PC-9 (cell line): ENCODE measurements at regions not wholly inside any gene's neighbourhood (a gene's known extent, or its start where the extent isn't known, plus 50 kb on each side); places are given as distances from the start of the nearest gene placed in this dataset.
A peak's percentile ranks its signal among the peaks of the same experiment; 100 is the strongest.

Experiments used
- BruUV-seq: library from RNA; stranded (reverse); fragments of 400-500 nt; replicated peaks from 2 replicates; lab custom pipeline; 2021; lab: Mats Ljungman, UMichigan
- CTCF ChIA-PET: fragments of 300-600 bp; sonication (Branson Sonifier 250); formaldehyde crosslinking; loops from one replicate; lab custom pipeline; 2022; ENCODE audit warnings: antibody characterized with exemption; lab: Charles Lee
- POLR2A ChIA-PET: fragments of 300-600 bp; sonication (Branson Sonifier 250); formaldehyde crosslinking; loops from one replicate; lab custom pipeline; 2022; ENCODE audit warnings: antibody characterized with exemption; ENCODE audit not compliant: unreplicated experiment; lab: Charles Lee
- DNase-seq, 2 experiments: peaks; one replicate each; pipeline versions ENCODE4 v3.0.0 to v3.0.0-alpha.2; 2015 to 2022; ENCODE audit warnings: mixed read lengths in 1 of 2
- H2AFZ ChIP-seq: fragments of 200-600 bp; sonication (generic); 2 replicates; pipeline ENCODE4 v1.8.1; 2017; ENCODE audit warnings: antibody characterized with exemption
- H3F3A ChIP-seq: fragments of 200-600 bp; sonication (generic); 2 replicates; pipeline ENCODE4 v1.8.1; 2017; ENCODE audit warnings: antibody characterized with exemption, mild to moderate bottlenecking, low read depth; ENCODE audit not compliant: insufficient read depth
- H3K27ac ChIP-seq: fragments of 200-600 bp; sonication (generic); 2 replicates; pipeline ENCODE4 v1.6.1; 2016; ENCODE audit warnings: mixed run types
- H3K27me3 ChIP-seq: fragments of 200-600 bp; sonication (generic); 2 replicates; pipeline ENCODE4 v1.6.1; 2016; ENCODE audit warnings: low read depth, mixed run types; ENCODE audit not compliant: insufficient read depth
- H3K36me3 ChIP-seq: fragments of 200-600 bp; sonication (generic); 2 replicates; pipeline ENCODE4 v1.6.1; 2016; ENCODE audit warnings: low read depth, mixed run types
- H3K4me1 ChIP-seq: fragments of 200-600 bp; sonication (generic); replicated peaks from 2 replicates; pipeline ENCODE4 v1.6.1; 2016; ENCODE audit warnings: mixed run types; ENCODE audit not compliant: insufficient read depth
- H3K4me2 ChIP-seq: fragments of 200-600 bp; sonication (generic); 2 replicates; pipeline ENCODE4 v1.6.1; 2017; ENCODE audit warnings: mixed run types
- H3K4me3 ChIP-seq: fragments of 200-600 bp; sonication (generic); 2 replicates; pipeline ENCODE4 v1.6.1; 2016; ENCODE audit warnings: mixed run types
- H3K79me2 ChIP-seq: fragments of 200-600 bp; sonication (generic); 2 replicates; pipeline ENCODE4 v1.6.1; 2017; ENCODE audit warnings: low read depth, mixed run types
- H3K9me2 ChIP-seq: fragments of 200-600 bp; sonication (generic); 2 replicates; pipeline ENCODE4 v1.8.1; 2017; ENCODE audit warnings: mild to moderate bottlenecking; ENCODE audit not compliant: insufficient read depth
- H3K9me3 ChIP-seq: fragments of 200-600 bp; sonication (generic); 2 replicates; pipeline ENCODE4 v1.8.1; 2016; ENCODE audit warnings: low read depth; ENCODE audit not compliant: insufficient read depth
- H4K20me1 ChIP-seq: fragments of 200-600 bp; sonication (generic); 2 replicates; pipeline ENCODE4 v1.8.1; 2017; ENCODE audit not compliant: insufficient read depth
- CTCF ChIP-seq: fragments of 200-600 bp; sonication (generic); conservative IDR thresholded peaks from 2 replicates; pipeline ENCODE4 v1.6.1; 2017; ENCODE audit warnings: mixed run types, antibody characterized with exemption, mild to moderate bottlenecking, moderate library complexity
- EZH2 ChIP-seq: fragments of 200-600 bp; sonication (generic); IDR thresholded peaks from 2 replicates; pipeline ENCODE4 v1.8.0; 2017; ENCODE audit warnings: antibody characterized with exemption, low read depth
- intact Hi-C: fragments of 100-400 bp; cut with micrococcal nuclease; formaldehyde crosslinking; loops from one replicate; pipeline ENCODE4 v1.10.0; 2022; ENCODE audit not compliant: unreplicated experiment

GRCh38 chr5:5573798-5574380 lies 151.4 kb downstream of the ICE1 start:
- no peaks in the 10 kb centered on the region for H3K4me1 ChIP-seq
- BruUV-seq, result no TSS peak
- CTCF ChIA-PET, result interaction anchor here (0.6 kb wide), 1 partner anchor 240 kb away, joined by 5 read pairs; no protein-coding TSS in a partner anchor
- TF ChIP-seq CTCF (no peak), EZH2 (0 out of 2 replicates have a peak, but pooled peaks have one; percentile 24)
- no peaks in the 10 kb centered on the region for H3K36me3 ChIP-seq
- H4K20me1 ChIP-seq, result no peaks in the 10 kb centered on the region
- no peak for DNase-seq
- H3K79me2 ChIP-seq, result no peaks in the 10 kb centered on the region
- intact Hi-C loops, result no loop called here
- no peaks in the 10 kb centered on the region for H3K9me3 ChIP-seq
- no peak overlapping the region for H2AFZ ChIP-seq
- H3K27me3 ChIP-seq, result peaks cover 93% of the 10 kb centered on the region
- H3K27ac ChIP-seq, result no peak overlapping the region
- no peaks in the 10 kb centered on the region for H3F3A ChIP-seq
- POLR2A ChIA-PET, result no interaction called here
- H3K4me3 ChIP-seq, result no peak overlapping the region
- no peak overlapping the region for H3K4me2 ChIP-seq
- no peaks in the 10 kb centered on the region for H3K9me2 ChIP-seq

GRCh38 chr5:5572976-5573797 lies 150.7 kb downstream of the ICE1 start:
- BruUV-seq, result no TSS peak
- no peak overlapping the region for H3K4me2 ChIP-seq
- no peaks in the 10 kb centered on the region for H3K9me3 ChIP-seq
- no peaks in the 10 kb centered on the region for H4K20me1 ChIP-seq
- H3K79me2 ChIP-seq, result no peaks in the 10 kb centered on the region
- no peaks in the 10 kb centered on the region for H3K36me3 ChIP-seq
- ChIA-PET CTCF (interaction anchor here (0.5 kb wide), 1 partner anchor 695 kb away, joined by 6 read pairs; no protein-coding TSS in a partner anchor), POLR2A (no interaction called here)
- DNase-seq, result no peak
- H3K27ac ChIP-seq, result no peak overlapping the region
- H3K27me3 ChIP-seq, result peaks cover 98% of the 10 kb centered on the region
- TF ChIP-seq CTCF (no peak), EZH2 (no peak)
- H2AFZ ChIP-seq, result no peak overlapping the region
- no peak overlapping the region for H3K4me3 ChIP-seq
- no peaks in the 10 kb centered on the region for H3K9me2 ChIP-seq
- intact Hi-C loops, result no loop called here
- H3F3A ChIP-seq, result no peaks in the 10 kb centered on the region
- no peaks in the 10 kb centered on the region for H3K4me1 ChIP-seq

GRCh38 chr5:5572010-5572865 lies 149.8 kb downstream of the ICE1 start:
- Histone ChIP-seq H3K9me2 (no peaks in the 10 kb centered on the region), H3K9me3 (no peaks in the 10 kb centered on the region), H3K4me2 (no peak overlapping the region; the same call in 1 of the 2 replicates), H3K4me3 (no peak overlapping the region), H4K20me1 (no peaks in the 10 kb centered on the region), H2AFZ (no peak overlapping the region), H3F3A (no peaks in the 10 kb centered on the region), H3K79me2 (no peaks in the 10 kb centered on the region), H3K4me1 (no peaks in the 10 kb centered on the region), H3K36me3 (no peaks in the 10 kb centered on the region), H3K27me3 (peaks cover 100% of the 10 kb centered on the region), H3K27ac (no peak overlapping the region)
- TF ChIP-seq CTCF (no peak), EZH2 (no peak)
- BruUV-seq, result no TSS peak
- intact Hi-C loops, result no loop called here
- CTCF ChIA-PET, result interaction anchor here (0.5 kb wide), 1 partner anchor 694 kb away, joined by 6 read pairs; no protein-coding TSS in a partner anchor
- POLR2A ChIA-PET, result no interaction called here
- no peak for DNase-seq
